Naive thymus-derived CD8-positive, alpha-beta T cell (primary cell): ENCODE measurements at regions not wholly inside any gene's neighbourhood (a gene's known extent, or its start where the extent isn't known, plus 50 kb on each side); places are given as distances from the start of the nearest gene placed in this dataset.

Experiments used
- ATAC-seq, 2 donors: fragments of 150-1000 bp; cut with Tn5 transposase in 1 of 2; sonication (Bioruptor Pico), chemical (Tn5 transposase) in 1 of 2; 1 replicate in 1 of 2; 2 replicates in 1 of 2; pipeline ENCODE4 v1.10.0; 2021; ENCODE audit warnings: mild to moderate bottlenecking in 2 of 2, moderate library complexity in 2 of 2
- POLR2A ChIA-PET: fragments of 350-600 bp; sonication (Branson Sonifier 250); formaldehyde crosslinking; loops from one replicate; lab custom pipeline; 2021; ENCODE audit warnings: antibody characterized with exemption; lab: Charles Lee
- DNase-seq, 10 donors: peaks; one replicate each; pipeline versions ENCODE4 v3.0.0 to v3.0.0-alpha.2; 2020 to 2022
- H3K27ac Mint-ChIP-seq, 10 donors: one replicate each; pipeline ENCODE4 v1.8.0; 2020 to 2022; ENCODE audit warnings: mild to moderate bottlenecking in 10 of 10, mixed read lengths in 10 of 10, moderate library complexity in 4 of 10, inconsistent platforms in 1 of 10
- H3K27me3 Mint-ChIP-seq, 5 donors: one replicate each; pipeline ENCODE4 v1.8.0; 2021 to 2022; ENCODE audit warnings: mixed read lengths in 5 of 5
- H3K36me3 Mint-ChIP-seq, 3 donors: one replicate each; pipeline ENCODE4 v1.8.0; 2020 to 2022; ENCODE audit warnings: mixed read lengths in 3 of 3, mild to moderate bottlenecking in 2 of 3, inconsistent platforms in 1 of 3
- H3K4me1 Mint-ChIP-seq, 4 donors: one replicate each; pipeline ENCODE4 v1.8.0; 2021 to 2022; ENCODE audit warnings: mixed read lengths in 4 of 4
- H3K4me3 Mint-ChIP-seq, 10 donors: one replicate each; pipeline ENCODE4 v1.8.0; 2020 to 2022; ENCODE audit warnings: mild to moderate bottlenecking in 10 of 10, mixed read lengths in 10 of 10, moderate library complexity in 6 of 10, inconsistent platforms in 1 of 10
- H3K9me3 Mint-ChIP-seq, 9 donors: one replicate each; pipeline ENCODE4 v1.8.0; 2020 to 2022; ENCODE audit warnings: mixed read lengths in 9 of 9, mild to moderate bottlenecking in 3 of 9, inconsistent platforms in 1 of 9, moderate library complexity in 1 of 9

GRCh38 chr9:2332663-2333062, 288.9 kb upstream of the VLDLR start:
- H3K4me1 Mint-ChIP-seq, result no peaks in the 10 kb centered on the region
- DNase-seq, result no peak
- H3K27me3 Mint-ChIP-seq, result peaks cover 0 to 30% (median 7%) of the 10 kb centered on the region in 5 donors
- H3K9me3 Mint-ChIP-seq, result peaks cover 0 to 7% (median 0%) of the 10 kb centered on the region in 9 donors
- ATAC-seq, result no peak
- POLR2A ChIA-PET, result no interaction called here
- peaks cover 0 to 5% (median 0%) of the 10 kb centered on the region in 3 donors for H3K36me3 Mint-ChIP-seq
- no peak overlapping the region for H3K27ac Mint-ChIP-seq
- H3K4me3 Mint-ChIP-seq, result no peak overlapping the region

GRCh38 chr9:2335260-2335659, 286.3 kb upstream of the VLDLR start:
- H3K27ac Mint-ChIP-seq, result no peak overlapping the region
- H3K4me1 Mint-ChIP-seq, result no peaks in the 10 kb centered on the region
- DNase-seq (no peak), ATAC-seq (no peak)
- H3K4me3 Mint-ChIP-seq, result no peak overlapping the region
- peaks cover 0 to 5% (median 0%) of the 10 kb centered on the region in 9 donors for H3K9me3 Mint-ChIP-seq
- H3K27me3 Mint-ChIP-seq, result peaks cover 0 to 26% (median 7%) of the 10 kb centered on the region in 5 donors
- POLR2A ChIA-PET, result no interaction called here
- H3K36me3 Mint-ChIP-seq, result peaks cover 0 to 5% (median 0%) of the 10 kb centered on the region in 3 donors

GRCh38 chr9:2336055-2336454, 285.5 kb upstream of the VLDLR start:
- Mint-ChIP-seq H3K27ac (no peak overlapping the region), H3K9me3 (no peaks in the 10 kb centered on the region), H3K4me1 (no peaks in the 10 kb centered on the region), H3K4me3 (no peak overlapping the region), H3K27me3 (peaks cover 0 to 19% (median 5%) of the 10 kb centered on the region in 5 donors), H3K36me3 (no peaks in the 10 kb centered on the region)
- DNase-seq, result no peak
- POLR2A ChIA-PET, result no interaction called here
- ATAC-seq, result no peak

- no peaks in the 10 kb centered on the region for H3K4me1 Mint-ChIP-seq
- no peak overlapping the region for H3K4me3 Mint-ChIP-seq
- no peak overlapping the region for H3K27ac Mint-ChIP-seq
- ATAC-seq, result no peak
- POLR2A ChIA-PET, result no interaction called here
- H3K27me3 Mint-ChIP-seq, result peaks cover 0 to 19% (median 7%) of the 10 kb centered on the region in 5 donors
- no peaks in the 10 kb centered on the region for H3K36me3 Mint-ChIP-seq
- no peaks in the 10 kb centered on the region for H3K9me3 Mint-ChIP-seq
- DNase-seq, result no peak
These were observed 284.5 kb upstream of the VLDLR start for GRCh38 chr9:2337131-2337530.

GRCh38 chr9:2337627-2338026, 284.0 kb upstream of the VLDLR start:
- POLR2A ChIA-PET, result no interaction called here
- no peak overlapping the region for H3K27ac Mint-ChIP-seq
- H3K4me3 Mint-ChIP-seq, result no peak overlapping the region
- ATAC-seq, result no peak
- H3K27me3 Mint-ChIP-seq, result peaks cover 0 to 19% (median 5%) of the 10 kb centered on the region in 5 donors
- H3K4me1 Mint-ChIP-seq, result no peaks in the 10 kb centered on the region
- H3K9me3 Mint-ChIP-seq, result peaks cover 0 to 2% (median 0%) of the 10 kb centered on the region in 9 donors
- no peak for DNase-seq
- no peaks in the 10 kb centered on the region for H3K36me3 Mint-ChIP-seq

GRCh38 chr9:2338777-2339365, 282.7 kb upstream of the VLDLR start:
- H3K27ac Mint-ChIP-seq, result no peak overlapping the region
- ATAC-seq (no peak), DNase-seq (no peak)
- H3K36me3 Mint-ChIP-seq, result no peaks in the 10 kb centered on the region
- H3K4me1 Mint-ChIP-seq, result no peaks in the 10 kb centered on the region
- H3K4me3 Mint-ChIP-seq, result no peak overlapping the region
- H3K27me3 Mint-ChIP-seq, result peaks cover 0 to 19% (median 5%) of the 10 kb centered on the region in 5 donors
- POLR2A ChIA-PET, result no interaction called here
- peaks cover 0 to 3% (median 0%) of the 10 kb centered on the region in 9 donors for H3K9me3 Mint-ChIP-seq

GRCh38 chr9:2339416-2339815, 282.2 kb upstream of the VLDLR start:
- Mint-ChIP-seq H3K4me1 (no peaks in the 10 kb centered on the region), H3K4me3 (no peak overlapping the region), H3K27ac (no peak overlapping the region), H3K9me3 (peaks cover 0 to 3% (median 0%) of the 10 kb centered on the region in 9 donors), H3K27me3 (peaks cover 0 to 19% (median 5%) of the 10 kb centered on the region in 5 donors), H3K36me3 (no peaks in the 10 kb centered on the region)
- POLR2A ChIA-PET, result no interaction called here
- no peak for ATAC-seq
- no peak for DNase-seq

- Mint-ChIP-seq H3K9me3 (peaks cover 0 to 3% (median 0%) of the 10 kb centered on the region in 9 donors), H3K27ac (no peak overlapping the region), H3K4me3 (no peak overlapping the region), H3K27me3 (peaks cover 0 to 18% (median 5%) of the 10 kb centered on the region in 5 donors), H3K4me1 (no peaks in the 10 kb centered on the region), H3K36me3 (no peaks in the 10 kb centered on the region)
- POLR2A ChIA-PET, result no interaction called here
- ATAC-seq (no peak), DNase-seq (no peak)
These were observed 281.4 kb upstream of the VLDLR start for GRCh38 chr9:2340046-2340760.

- no peaks in the 10 kb centered on the region for H3K4me1 Mint-ChIP-seq
- DNase-seq, result no peak
- peaks cover 0 to 3% (median 0%) of the 10 kb centered on the region in 9 donors for H3K9me3 Mint-ChIP-seq
- peaks cover 0 to 10% (median 3%) of the 10 kb centered on the region in 5 donors for H3K27me3 Mint-ChIP-seq
- no peaks in the 10 kb centered on the region for H3K36me3 Mint-ChIP-seq
- ATAC-seq, result no peak
- POLR2A ChIA-PET, result no interaction called here
- no peak overlapping the region for H3K4me3 Mint-ChIP-seq
- H3K27ac Mint-ChIP-seq, result no peak overlapping the region
These were observed 280.5 kb upstream of the VLDLR start for GRCh38 chr9:2341126-2341525.

GRCh38 chr9:2341956-2342355, 279.6 kb upstream of the VLDLR start:
- H3K27me3 Mint-ChIP-seq, result peaks cover 0 to 4% (median 1%) of the 10 kb centered on the region in 5 donors
- POLR2A ChIA-PET, result no interaction called here
- H3K27ac Mint-ChIP-seq, result no peak overlapping the region
- H3K4me3 Mint-ChIP-seq, result no peak overlapping the region
- no peaks in the 10 kb centered on the region for H3K4me1 Mint-ChIP-seq
- H3K9me3 Mint-ChIP-seq, result peaks cover 0 to 4% (median under 1%) of the 10 kb centered on the region in 9 donors
- DNase-seq, result no peak
- no peaks in the 10 kb centered on the region for H3K36me3 Mint-ChIP-seq
- no peak for ATAC-seq

GRCh38 chr9:2343756-2344155, 277.8 kb upstream of the VLDLR start:
- DNase-seq (no peak), ATAC-seq (no peak)
- Mint-ChIP-seq H3K27ac (no peak overlapping the region), H3K27me3 (peaks cover 0 to 4% (median 1%) of the 10 kb centered on the region in 5 donors), H3K4me1 (no peaks in the 10 kb centered on the region), H3K9me3 (peaks cover 0 to 20% (median 9%) of the 10 kb centered on the region in 9 donors), H3K36me3 (peaks cover 0 to 7% (median 0%) of the 10 kb centered on the region in 3 donors), H3K4me3 (no peak overlapping the region)
- POLR2A ChIA-PET, result no interaction called here

- H3K4me3 Mint-ChIP-seq, result no peak overlapping the region
- POLR2A ChIA-PET, result no interaction called here
- H3K36me3 Mint-ChIP-seq, result peaks cover 0 to 7% (median 0%) of the 10 kb centered on the region in 3 donors
- no peak overlapping the region for H3K27ac Mint-ChIP-seq
- H3K9me3 Mint-ChIP-seq, result peaks cover 0 to 25% (median 11%) of the 10 kb centered on the region in 9 donors
- H3K4me1 Mint-ChIP-seq, result no peaks in the 10 kb centered on the region
- ATAC-seq, result no peak
- H3K27me3 Mint-ChIP-seq, result peaks cover 0 to 4% (median 1%) of the 10 kb centered on the region in 5 donors
- DNase-seq, result no peak
These were observed 277.2 kb upstream of the VLDLR start for GRCh38 chr9:2344436-2344835.

- H3K27ac Mint-ChIP-seq, result no peak overlapping the region
- no peak for ATAC-seq
- peaks cover 0 to 7% (median 0%) of the 10 kb centered on the region in 3 donors for H3K36me3 Mint-ChIP-seq
- DNase-seq, result no peak
- H3K4me1 Mint-ChIP-seq, result no peaks in the 10 kb centered on the region
- H3K4me3 Mint-ChIP-seq, result no peak overlapping the region
- peaks cover 0 to 4% (median 1%) of the 10 kb centered on the region in 5 donors for H3K27me3 Mint-ChIP-seq
- peaks cover 0 to 31% (median 11%) of the 10 kb centered on the region in 9 donors for H3K9me3 Mint-ChIP-seq
- POLR2A ChIA-PET, result no interaction called here
These were observed 276.6 kb upstream of the VLDLR start for GRCh38 chr9:2345013-2345412.
